CD14-positive monocyte (primary cell): ENCODE measurements at regions not wholly inside any gene's neighbourhood (a gene's known extent, or its start where the extent isn't known, plus 50 kb on each side); places are given as distances from the start of the nearest gene placed in this dataset.

Experiments
- DNase-seq, 3 donors: peaks; one replicate each; pipeline ENCODE4 v3.0.0-alpha.2; 2011 to 2022
- H2AFZ ChIP-seq: 2 replicates; pipeline ENCODE4 v1.6.0; 2012; ENCODE audit warnings: mild to moderate bottlenecking, low read depth, low read length, inconsistent platforms; ENCODE audit not compliant: insufficient read depth, poor library complexity, severe bottlenecking
- H3K27ac ChIP-seq, 2 donors: 1 replicate in 1 of 2; 2 replicates in 1 of 2; pipeline ENCODE4 v1.5.1; 2012 to 2013; ENCODE audit warnings: low read length in 2 of 2, control low read depth in 1 of 2, inconsistent platforms in 1 of 2, low read depth in 1 of 2, mild to moderate bottlenecking in 1 of 2
- H3K27me3 ChIP-seq, 2 donors: one replicate each; pipeline versions ENCODE4 v1.6.0 to v1.6.1; 2011 to 2013; ENCODE audit warnings: low read length in 2 of 2; ENCODE audit not compliant: control insufficient read depth in 2 of 2, insufficient read depth in 2 of 2
- H3K36me3 ChIP-seq, 2 donors: replicated peaks in 1 of 2; 1 replicate in 1 of 2; 2 replicates in 1 of 2; pipeline versions ENCODE4 v1.5.1 to v1.6.1; 2012 to 2013; ENCODE audit warnings: low read length in 2 of 2, control low read depth in 1 of 2, inconsistent platforms in 1 of 2, mild to moderate bottlenecking in 1 of 2; ENCODE audit not compliant: insufficient read depth in 2 of 2, control insufficient read depth in 1 of 2
- H3K4me1 ChIP-seq, 2 donors: 1 replicate in 1 of 2; 2 replicates in 1 of 2; pipeline versions ENCODE4 v1.5.1 to v1.6.1; 2012 to 2013; ENCODE audit warnings: low read length in 2 of 2, control low read depth in 1 of 2, inconsistent platforms in 1 of 2, mild to moderate bottlenecking in 1 of 2, moderate library complexity in 1 of 2; ENCODE audit not compliant: insufficient read depth in 2 of 2, control insufficient read depth in 1 of 2
- H3K4me2 ChIP-seq: replicated peaks from 2 replicates; pipeline ENCODE3; 2012; ENCODE audit warnings: low read length, moderate library complexity, mild to moderate bottlenecking; ENCODE audit not compliant: poor library complexity, severe bottlenecking; ENCODE audit errors: extremely low read depth
- H3K4me3 ChIP-seq, 3 experiments: fragments of 200-600 bp in 1 of 3; sonication (generic) in 1 of 3; replicated peaks in 1 of 3; 1 replicate in 2 of 3; 2 replicates in 1 of 3; pipeline ENCODE4 v1.5.1; 2011 to 2013; ENCODE audit warnings: low read length in 3 of 3, mild to moderate bottlenecking in 3 of 3, control low read depth in 2 of 3, low read depth in 2 of 3, inconsistent platforms in 1 of 3, moderate library complexity in 1 of 3
- H3K79me2 ChIP-seq: 2 replicates; pipeline ENCODE4 v1.6.0; 2012; ENCODE audit warnings: mild to moderate bottlenecking, control low read depth, inconsistent platforms, low read length, moderate library complexity; ENCODE audit not compliant: insufficient read depth
- H3K9ac ChIP-seq: 2 replicates; pipeline ENCODE4 v1.6.0; 2017; ENCODE audit warnings: low read length, mild to moderate bottlenecking; ENCODE audit not compliant: insufficient read depth, poor library complexity, severe bottlenecking
- H3K9me3 ChIP-seq, 2 donors: replicated peaks in 1 of 2; 1 replicate in 1 of 2; 2 replicates in 1 of 2; pipeline versions ENCODE4 v1.5.1 to v1.6.1; 2012 to 2013; ENCODE audit warnings: low read length in 2 of 2, control low read depth in 1 of 2; ENCODE audit not compliant: control insufficient read depth in 1 of 2, insufficient read depth in 1 of 2
- H4K20me1 ChIP-seq: 2 replicates; pipeline ENCODE4 v1.6.0; 2012; ENCODE audit warnings: mild to moderate bottlenecking, low read length, control low read depth, moderate library complexity; ENCODE audit not compliant: insufficient read depth
- H3K27ac Mint-ChIP-seq, 7 donors: one replicate each; pipeline ENCODE4 v1.8.0; 2020; ENCODE audit warnings: mild to moderate bottlenecking in 7 of 7, mixed read lengths in 7 of 7, moderate library complexity in 6 of 7, inconsistent platforms in 2 of 7
- H3K27me3 Mint-ChIP-seq, 3 donors: one replicate each; pipeline ENCODE4 v1.8.0; 2021 to 2022; ENCODE audit warnings: low read depth in 3 of 3, mild to moderate bottlenecking in 3 of 3, mixed read lengths in 3 of 3, moderate library complexity in 3 of 3, inconsistent platforms in 1 of 3
- H3K36me3 Mint-ChIP-seq, 2 donors: one replicate each; pipeline ENCODE4 v1.8.0; 2020; ENCODE audit warnings: mixed read lengths in 2 of 2, inconsistent platforms in 1 of 2, mild to moderate bottlenecking in 1 of 2
- H3K4me1 Mint-ChIP-seq: one replicate; pipeline ENCODE4 v1.8.0; 2020; ENCODE audit warnings: mild to moderate bottlenecking, mixed read lengths
- H3K4me3 Mint-ChIP-seq, 2 donors: one replicate each; pipeline ENCODE4 v1.8.0; 2020; ENCODE audit warnings: mild to moderate bottlenecking in 2 of 2, mixed read lengths in 2 of 2, moderate library complexity in 1 of 2
- H3K9me3 Mint-ChIP-seq, 7 donors: one replicate each; pipeline ENCODE4 v1.8.0; 2020 to 2022; ENCODE audit warnings: mixed read lengths in 7 of 7, mild to moderate bottlenecking in 6 of 7, moderate library complexity in 6 of 7, inconsistent platforms in 2 of 7
- WGBS: methylation state at CpG from one replicate; pipeline ENCODE4 v1.1.5; 2013; ENCODE audit warnings: missing lambda C conversion rate; ENCODE audit not compliant: insufficient coverage; 5-methylcytosine and 5-hydroxymethylcytosine counted together
- intact Hi-C, 2 donors: fragments of 100-400 bp; cut with micrococcal nuclease; formaldehyde crosslinking; loops; one replicate each; pipeline versions ENCODE4 v1.15.0 to v1.15.1; 2023
- TF ChIP-seq, protein P1 (sequence below): fragments of 200-600 bp; IDR thresholded peaks from one replicate; pipeline ENCODE4 v1.8.0; 2022; ENCODE audit warnings: antibody characterized with exemption, mild to moderate bottlenecking

DNA sequence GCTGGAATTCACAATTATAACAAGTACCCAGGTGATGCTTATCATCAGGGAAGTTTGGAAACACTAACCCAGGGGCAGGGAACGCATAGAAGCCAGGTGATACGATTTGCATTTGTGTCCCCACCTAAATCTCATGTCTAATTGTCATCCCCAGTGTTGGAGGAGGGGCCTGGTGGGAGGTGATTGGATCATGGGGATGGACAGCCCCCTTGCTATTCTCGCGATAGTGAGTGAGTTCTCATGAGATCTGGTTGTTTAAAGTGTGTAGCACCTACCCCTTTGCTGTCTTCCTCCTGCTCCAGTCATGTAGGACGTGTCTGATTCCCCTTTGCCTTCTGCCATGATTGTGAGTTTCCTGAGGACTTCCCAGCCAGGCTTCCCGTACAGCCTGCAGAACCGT, 276.3 kb downstream of the UTP18 start:
- Mint-ChIP-seq H3K36me3 (no peaks in the 10 kb centered on the region), H3K4me3 (no peak overlapping the region), H3K27me3 (no peaks in the 10 kb centered on the region), H3K27ac (no peak overlapping the region), H3K9me3 (peaks cover 0 to 5% (median 2%) of the 10 kb centered on the region in 7 donors), H3K4me1 (no peaks in the 10 kb centered on the region)
- Histone ChIP-seq H3K4me2 (no peak overlapping the region), H3K4me3 (no peak overlapping the region), H3K27me3 (no peaks in the 10 kb centered on the region), H3K79me2 (no peaks in the 10 kb centered on the region), H3K4me1 (no peaks in the 10 kb centered on the region), H4K20me1 (no peaks in the 10 kb centered on the region), H3K36me3 (no peaks in the 10 kb centered on the region), H3K9ac (no peak overlapping the region), H2AFZ (no peak overlapping the region), H3K9me3 (no peaks in the 10 kb centered on the region), H3K27ac (no peak overlapping the region)
- TF ChIP-seq, protein P1, sequence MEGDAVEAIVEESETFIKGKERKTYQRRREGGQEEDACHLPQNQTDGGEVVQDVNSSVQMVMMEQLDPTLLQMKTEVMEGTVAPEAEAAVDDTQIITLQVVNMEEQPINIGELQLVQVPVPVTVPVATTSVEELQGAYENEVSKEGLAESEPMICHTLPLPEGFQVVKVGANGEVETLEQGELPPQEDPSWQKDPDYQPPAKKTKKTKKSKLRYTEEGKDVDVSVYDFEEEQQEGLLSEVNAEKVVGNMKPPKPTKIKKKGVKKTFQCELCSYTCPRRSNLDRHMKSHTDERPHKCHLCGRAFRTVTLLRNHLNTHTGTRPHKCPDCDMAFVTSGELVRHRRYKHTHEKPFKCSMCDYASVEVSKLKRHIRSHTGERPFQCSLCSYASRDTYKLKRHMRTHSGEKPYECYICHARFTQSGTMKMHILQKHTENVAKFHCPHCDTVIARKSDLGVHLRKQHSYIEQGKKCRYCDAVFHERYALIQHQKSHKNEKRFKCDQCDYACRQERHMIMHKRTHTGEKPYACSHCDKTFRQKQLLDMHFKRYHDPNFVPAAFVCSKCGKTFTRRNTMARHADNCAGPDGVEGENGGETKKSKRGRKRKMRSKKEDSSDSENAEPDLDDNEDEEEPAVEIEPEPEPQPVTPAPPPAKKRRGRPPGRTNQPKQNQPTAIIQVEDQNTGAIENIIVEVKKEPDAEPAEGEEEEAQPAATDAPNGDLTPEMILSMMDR, result no peak
- WGBS, result 80% methylated on average over 1 of the region's 7 CpGs
- DNase-seq, result no peak
- intact Hi-C loops, result loop anchor here (5.0 to 10.0 kb wide), 2 partner anchors 172 to 239 kb away; no protein-coding TSS in a partner anchor

DNA sequence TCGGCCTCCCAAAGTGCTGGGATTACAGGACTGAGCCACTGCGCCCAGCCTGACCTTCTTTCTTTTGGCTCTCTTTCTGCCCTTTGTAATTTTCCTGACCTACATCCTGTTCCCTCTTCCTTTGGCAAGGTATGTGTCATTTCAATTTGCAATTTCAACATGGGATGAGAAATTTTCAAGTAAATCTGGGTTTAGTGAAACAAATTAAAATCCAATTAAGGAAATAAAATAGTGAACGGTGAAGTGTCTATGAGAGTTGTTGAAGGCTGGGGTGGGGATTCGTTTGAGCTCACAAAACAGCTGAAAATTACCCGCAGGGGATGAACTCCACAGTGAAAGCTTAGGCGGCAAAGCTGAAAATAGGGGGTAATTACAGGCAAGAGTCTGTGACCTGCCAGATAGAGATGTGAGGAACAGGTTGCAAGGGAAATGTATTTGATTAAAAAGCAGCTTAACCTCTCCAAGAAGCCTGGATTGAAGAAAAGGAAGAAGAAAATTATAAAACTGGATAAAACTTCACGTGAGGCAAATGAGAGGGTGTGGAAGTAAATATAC, 277.7 kb downstream of the UTP18 start:
- H4K20me1 ChIP-seq, result no peaks in the 10 kb centered on the region
- no peak overlapping the region for H2AFZ ChIP-seq
- no peaks in the 10 kb centered on the region for H3K36me3 ChIP-seq
- Mint-ChIP-seq H3K4me3 (no peak overlapping the region), H3K27ac (no peak overlapping the region), H3K4me1 (no peaks in the 10 kb centered on the region), H3K27me3 (no peaks in the 10 kb centered on the region), H3K9me3 (peaks cover 0 to 5% (median 2%) of the 10 kb centered on the region in 7 donors), H3K36me3 (no peaks in the 10 kb centered on the region)
- H3K4me2 ChIP-seq, result no peak overlapping the region
- no peak overlapping the region for H3K27ac ChIP-seq
- TF ChIP-seq, protein P1, result no peak
- no peak overlapping the region for H3K9ac ChIP-seq
- H3K79me2 ChIP-seq, result no peaks in the 10 kb centered on the region
- no peak for DNase-seq
- WGBS, result 96% methylated on average over 7 of the region's 7 CpGs
- no peaks in the 10 kb centered on the region for H3K4me1 ChIP-seq
- intact Hi-C loops, result loop anchor here (5.0 to 10.0 kb wide), 2 partner anchors 173 to 241 kb away; no protein-coding TSS in a partner anchor
- H3K9me3 ChIP-seq, result no peaks in the 10 kb centered on the region
- H3K4me3 ChIP-seq, result no peak overlapping the region
- H3K27me3 ChIP-seq, result no peaks in the 10 kb centered on the region
